IMR-90 (cell line): ENCODE measurements at regions not wholly inside any gene's neighbourhood (a gene's known extent, or its start where the extent isn't known, plus 50 kb on each side); places are given as distances from the start of the nearest gene placed in this dataset.

ENCODE experiments used
- ATAC-seq: fragments of 200-7000 bp; cut with Tn5 transposase; 2 replicates; pipeline ENCODE4 v1.9.1; 2020; ENCODE audit warnings: low read depth, mild to moderate bottlenecking, moderate library complexity
- BruUV-seq: library from RNA; stranded (reverse); fragments of 400-500 nt; replicated peaks from 2 replicates; lab custom pipeline; 2021; lab: Mats Ljungman, UMichigan
- CTCF ChIA-PET: fragments of 300-600 bp; formaldehyde crosslinking; extraction: SDS; loops from one replicate; lab custom pipeline; 2021; ENCODE audit warnings: antibody characterized with exemption; lab: Yijun Ruan, JAX
- POLR2A ChIA-PET: fragments of 300-600 bp; sonication (Branson Sonifier 250); formaldehyde crosslinking; loops from one replicate; lab custom pipeline; 2022; ENCODE audit warnings: antibody characterized with exemption; ENCODE audit not compliant: unreplicated experiment; lab: Charles Lee
- DNase-seq: peaks from one replicate; pipeline ENCODE4 v3.0.0; 2013
- H2AFZ ChIP-seq: replicated peaks from 2 replicates; pipeline ENCODE3; 2013; ENCODE audit warnings: low read length, mild to moderate bottlenecking; ENCODE audit not compliant: poor library complexity
- H2AK5ac ChIP-seq: 2 replicates; pipeline ENCODE4 v1.6.1; 2013; ENCODE audit warnings: low read depth, low read length, inconsistent platforms
- H2AK9ac ChIP-seq: replicated peaks from 2 replicates; pipeline ENCODE3; 2013; ENCODE audit warnings: mild to moderate bottlenecking, low read depth, low read length, moderate library complexity; ENCODE audit not compliant: poor library complexity
- H2BK120ac ChIP-seq: 2 replicates; pipeline ENCODE4 v1.6.1; 2013; ENCODE audit warnings: low read depth, low read length, inconsistent platforms
- H2BK15ac ChIP-seq: 3 replicates; pipeline ENCODE4 v1.6.1; 2013; ENCODE audit warnings: low read depth, low read length, inconsistent platforms
- H2BK20ac ChIP-seq: 2 replicates; pipeline ENCODE4 v1.6.1; 2013; ENCODE audit warnings: low read depth, mild to moderate bottlenecking, inconsistent platforms, low read length, moderate library complexity
- H2BK5ac ChIP-seq: 2 replicates; pipeline ENCODE4 v1.6.1; 2013; ENCODE audit warnings: mild to moderate bottlenecking, low read depth, low read length, inconsistent platforms; ENCODE audit not compliant: poor library complexity, severe bottlenecking
- H3K14ac ChIP-seq: replicated peaks from 2 replicates; pipeline ENCODE4 v1.6.1; 2013; ENCODE audit warnings: low read depth, low read length, inconsistent platforms
- H3K18ac ChIP-seq: 2 replicates; pipeline ENCODE4 v1.6.1; 2013; ENCODE audit warnings: low read depth, low read length, control low read depth
- H3K23ac ChIP-seq: 2 replicates; pipeline ENCODE4 v1.6.1; 2013; ENCODE audit warnings: low read depth, low read length, inconsistent platforms
- H3K27ac ChIP-seq: 2 replicates; pipeline ENCODE4 v1.5.1; 2013; ENCODE audit warnings: mild to moderate bottlenecking, control low read depth, low read length; ENCODE audit not compliant: insufficient read depth
- H3K27me3 ChIP-seq: 2 replicates; pipeline ENCODE4 v1.6.1; 2013; ENCODE audit warnings: low read length; ENCODE audit not compliant: control insufficient read depth, insufficient read depth
- H3K36me3 ChIP-seq: 2 replicates; pipeline ENCODE4 v1.6.1; 2013; ENCODE audit warnings: low read length, mixed read lengths; ENCODE audit not compliant: control insufficient read depth, insufficient read depth
- H3K4ac ChIP-seq: 2 replicates; pipeline ENCODE4 v1.6.1; 2013; ENCODE audit warnings: low read depth, low read length, inconsistent platforms
- H3K4me1 ChIP-seq: 2 replicates; pipeline ENCODE4 v1.6.1; 2013; ENCODE audit warnings: low read length, mixed read lengths; ENCODE audit not compliant: control insufficient read depth, insufficient read depth
- H3K4me2 ChIP-seq: 2 replicates; pipeline ENCODE4 v1.6.1; 2013; ENCODE audit warnings: low read depth, mild to moderate bottlenecking, control low read depth, low read length, moderate library complexity
- H3K4me3 ChIP-seq: 2 replicates; pipeline ENCODE4 v1.5.1; 2013; ENCODE audit warnings: low read depth, mild to moderate bottlenecking, control low read depth, low read length, moderate library complexity; ENCODE audit not compliant: insufficient read depth
- H3K56ac ChIP-seq: 2 replicates; pipeline ENCODE4 v1.6.1; 2013; ENCODE audit warnings: low read length, inconsistent platforms; ENCODE audit not compliant: insufficient read depth; ENCODE audit errors: extremely low read depth
- H3K79me1 ChIP-seq, 2 experiments: 2 replicates each; pipeline ENCODE4 v1.6.1; 2013; ENCODE audit warnings: low read length in 2 of 2, inconsistent platforms in 1 of 2, low read depth in 1 of 2
- H3K9ac ChIP-seq: 2 replicates; pipeline ENCODE4 v1.6.1; 2013; ENCODE audit warnings: low read depth, low read length, control low read depth
- H3K9me1 ChIP-seq: 2 replicates; pipeline ENCODE4 v1.6.1; 2013; ENCODE audit warnings: low read length, inconsistent platforms; ENCODE audit not compliant: insufficient read depth
- H3K9me3 ChIP-seq: 2 replicates; pipeline ENCODE4 v1.6.1; 2013; ENCODE audit warnings: low read length; ENCODE audit not compliant: control insufficient read depth, insufficient read depth
- H4K20me1 ChIP-seq: 2 replicates; pipeline ENCODE4 v1.6.1; 2013; ENCODE audit warnings: low read length, inconsistent platforms; ENCODE audit not compliant: insufficient read depth
- H4K5ac ChIP-seq: 2 replicates; pipeline ENCODE4 v1.6.1; 2013; ENCODE audit warnings: mild to moderate bottlenecking, low read depth, low read length, control low read depth
- H4K8ac ChIP-seq, 2 experiments: 2 replicates each; pipeline ENCODE4 v1.6.1; 2013; ENCODE audit warnings: low read depth in 2 of 2, low read length in 2 of 2, control low read depth in 1 of 2, inconsistent platforms in 1 of 2
- H4K91ac ChIP-seq: 2 replicates; pipeline ENCODE4 v1.6.1; 2013; ENCODE audit warnings: low read depth, low read length, inconsistent platforms; ENCODE audit not compliant: insufficient read depth
- BHLHE40 ChIP-seq: fragments of 150-350 bp; IDR thresholded peaks from 2 replicates; pipeline ENCODE4 v1.6.1; 2016; ENCODE audit warnings: mild to moderate bottlenecking, low read depth, low read length
- CEBPB ChIP-seq: IDR thresholded peaks from 2 replicates; pipeline ENCODE4 v1.6.1; 2012; ENCODE audit warnings: low read depth, low read length, improper control_type of control experiment
- CHD1 ChIP-seq: IDR thresholded peaks from 2 replicates; pipeline ENCODE4 v1.6.1; 2012; ENCODE audit warnings: low read depth, low read length, improper control_type of control experiment
- CTCF ChIP-seq: conservative IDR thresholded peaks from 2 replicates; pipeline ENCODE4 v1.5.1; 2012; ENCODE audit warnings: mild to moderate bottlenecking, low read depth, low read length, improper control_type of control experiment
- ELK1 ChIP-seq: fragments of 150-350 bp; IDR thresholded peaks from 2 replicates; pipeline ENCODE4 v1.6.1; 2016; ENCODE audit warnings: low read depth, mild to moderate bottlenecking, low read length, moderate library complexity, borderline replicate concordance
- FOS ChIP-seq: fragments of 150-350 bp; IDR thresholded peaks from 2 replicates; pipeline ENCODE4 v1.6.1; 2016; ENCODE audit warnings: low read depth, low read length
- MAZ ChIP-seq: IDR thresholded peaks from 2 replicates; pipeline ENCODE4 v1.6.1; 2012; ENCODE audit warnings: low read depth, mild to moderate bottlenecking, low read length, improper control_type of control experiment, moderate library complexity, borderline replicate concordance
- MXI1 ChIP-seq: IDR thresholded peaks from 2 replicates; pipeline ENCODE4 v1.6.1; 2012; ENCODE audit warnings: low read depth, mild to moderate bottlenecking, low read length, moderate library complexity, borderline replicate concordance
- NFE2L2 ChIP-seq: fragments of 150-350 bp; IDR thresholded peaks from 2 replicates; pipeline ENCODE4 v1.6.1; 2016; ENCODE audit warnings: low read depth, mild to moderate bottlenecking, low read length
- POLR2A ChIP-seq: IDR thresholded peaks from 2 replicates; pipeline ENCODE4 v1.6.1; 2012; ENCODE audit warnings: mild to moderate bottlenecking, low read depth, low read length
- RFX5 ChIP-seq: IDR thresholded peaks from 2 replicates; pipeline ENCODE4 v1.8.0; 2012; ENCODE audit warnings: low read depth, mild to moderate bottlenecking, low read length, moderate library complexity
- SMC3 ChIP-seq: fragments of 150-350 bp; IDR thresholded peaks from 2 replicates; pipeline ENCODE4 v1.6.1; 2016; ENCODE audit warnings: low read depth, mild to moderate bottlenecking, antibody characterized with exemption, low read length, moderate library complexity
- WGBS, 2 experiments: methylation state at CpG; one replicate each; pipeline versions ENCODE4 v1.1.5 to v1.1.7; 2013; ENCODE audit warnings: missing lambda C conversion rate in 2 of 2; ENCODE audit not compliant: insufficient read length in 1 of 2; ENCODE audit errors: extremely low coverage in 2 of 2; 5-methylcytosine and 5-hydroxymethylcytosine counted together
- dilution Hi-C: fragments of 300-500 bp; cut with HindIII; formaldehyde crosslinking; loops from one replicate; pipeline ENCODE4 v1.14.3; 2018; ENCODE audit warnings: low sequenced_read_pairs; ENCODE audit not compliant: unreplicated experiment
- in situ Hi-C: fragments of 300-500 bp; cut with MboI; formaldehyde crosslinking; loops from 3 replicates; pipeline ENCODE4 v1.14.3; 2019; ENCODE audit warnings: low sequenced_read_pairs, inconsistent platforms, mixed read lengths
- intact Hi-C: fragments of 100-400 bp; cut with micrococcal nuclease; formaldehyde crosslinking; loops from 2 replicates; pipeline ENCODE4 v1.10.0; 2022

GRCh38 chr13:40197936-40198595, 468.4 kb downstream of the FOXO1 start:
- Histone ChIP-seq H2BK20ac (no peak overlapping the region), H3K79me1 (no peaks in the 10 kb centered on the region), H3K36me3 (no peaks in the 10 kb centered on the region), H3K9ac (no peak overlapping the region), H2AK5ac (no peak overlapping the region), H3K9me3 (no peaks in the 10 kb centered on the region), H2BK5ac (no peak overlapping the region), H3K14ac (no peak overlapping the region), H3K4me1 (no peaks in the 10 kb centered on the region), H3K9me1 (no peaks in the 10 kb centered on the region), H3K4ac (no peak overlapping the region), H4K20me1 (no peaks in the 10 kb centered on the region), H3K27me3 (no peaks in the 10 kb centered on the region), H3K27ac (no peak overlapping the region), H3K18ac (no peak overlapping the region), H2BK120ac (no peak overlapping the region), H3K4me3 (no peak overlapping the region), H3K23ac (no peak overlapping the region), H2AFZ (no peak overlapping the region), H3K4me2 (no peak overlapping the region), H2BK15ac (no peak overlapping the region), H4K91ac (no peak overlapping the region), H2AK9ac (no peak overlapping the region), H4K8ac (no peak overlapping the region), H4K5ac (no peak overlapping the region), H3K56ac (no peak overlapping the region)
- dilution Hi-C loops (no loop called here), in situ Hi-C loops (no loop called here), intact Hi-C loops (no loop called here)
- no peak for ATAC-seq
- BruUV-seq = no TSS peak
- POLR2A ChIA-PET = no interaction called here
- DNase-seq = no peak
- TF ChIP-seq CEBPB (no peak), SMC3 (no peak), MXI1 (no peak), RFX5 (no peak), MAZ (no peak), FOS (no peak), CHD1 (no peak), POLR2A (no peak), ELK1 (no peak), BHLHE40 (no peak), NFE2L2 (no peak), CTCF (no peak)
- WGBS, 2 experiments = no CpG with 5 or more reads among the region's 4 CpGs
- CTCF ChIA-PET = no interaction called here
